Smooth muscle cell of the brain vasculature (primary cell): ENCODE measurements at regions not wholly inside any gene's neighbourhood (a gene's known extent, or its start where the extent isn't known, plus 50 kb on each side); places are given as distances from the start of the nearest gene placed in this dataset.

Source experiments
- DNase-seq: peaks from one replicate; pipeline ENCODE4 v3.0.0-alpha.2; 2012; ENCODE audit warnings: low read depth, low spot score

- DNase-seq = no peak
Observed at GRCh38 chr9:108012886-108013665, 523.5 kb upstream of the KLF4 start.

DNA sequence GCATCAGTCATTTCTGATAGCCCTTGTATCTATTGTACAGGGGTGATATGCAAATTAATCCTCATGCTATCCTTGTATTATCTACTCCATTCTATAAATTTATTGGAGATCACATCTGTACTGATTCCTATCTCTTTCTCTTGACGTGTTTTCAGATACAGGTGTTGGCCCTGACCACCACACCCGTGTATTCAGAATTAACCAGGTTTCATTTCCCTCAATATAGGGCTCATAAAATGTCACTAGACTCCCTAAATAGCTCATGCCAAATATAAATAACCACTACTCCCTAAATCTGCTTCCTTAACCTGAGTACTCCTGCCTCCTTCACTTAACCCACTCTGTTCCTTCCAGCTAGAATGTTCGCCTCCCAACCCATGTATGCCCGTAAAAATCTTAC lies 522.8 kb upstream of the KLF4 start:
- no peak for DNase-seq

- no peak for DNase-seq
Observed at GRCh38 chr9:108003526-108003925, 514.0 kb upstream of the KLF4 start.

DNA sequence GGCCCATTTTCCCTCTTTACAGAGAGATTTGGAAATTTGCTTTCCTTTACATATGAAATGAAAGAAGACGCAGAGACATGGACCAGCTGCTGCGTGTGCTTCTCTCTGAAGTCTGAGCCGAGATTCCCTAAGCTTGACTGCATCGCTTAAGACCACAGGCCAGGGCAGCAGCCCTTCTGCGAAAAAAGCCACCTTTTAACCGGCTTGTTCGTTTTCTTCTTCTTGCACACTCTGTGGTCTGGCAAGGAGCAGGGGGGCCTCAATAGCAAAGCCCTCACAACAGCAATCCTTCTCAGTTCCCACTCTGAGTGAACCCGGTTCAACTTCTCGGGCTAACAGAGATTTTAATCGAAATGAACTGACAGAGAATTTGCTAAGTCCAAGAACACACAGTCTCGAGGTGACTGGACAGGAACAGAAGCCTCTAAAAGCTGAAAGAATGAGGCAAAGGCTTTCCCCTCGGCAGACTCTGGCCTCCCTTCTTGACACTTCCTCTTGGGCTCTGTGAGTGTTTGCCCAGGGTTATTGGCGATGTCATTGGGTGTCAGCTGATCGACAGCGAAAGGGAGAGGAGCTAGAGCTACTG lies 512.9 kb upstream of the KLF4 start:
- DNase-seq = no peak

DNA sequence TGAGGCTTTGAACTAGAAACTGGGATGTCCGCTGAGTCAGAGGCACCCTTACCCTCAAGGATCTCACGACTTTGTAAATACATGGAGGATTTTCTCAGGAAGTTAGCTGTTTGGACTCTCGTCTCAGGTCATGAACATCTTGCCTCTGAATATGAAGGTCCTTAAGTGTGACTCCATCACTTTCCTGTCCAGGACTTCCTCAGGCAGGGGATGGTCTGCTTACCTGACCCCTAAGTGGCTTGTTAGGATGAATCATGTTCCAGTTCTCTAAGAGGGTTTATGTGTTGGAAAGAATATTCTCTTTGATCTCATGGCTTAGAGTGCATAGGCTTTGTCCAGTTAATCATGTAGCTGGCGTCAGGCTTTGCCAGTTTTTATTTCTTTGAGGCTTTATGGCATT lies 511.7 kb upstream of the KLF4 start:
- DNase-seq = no peak

- DNase-seq = no peak
Observed at GRCh38 chr9:107999890-108000289, 510.3 kb upstream of the KLF4 start.

DNA sequence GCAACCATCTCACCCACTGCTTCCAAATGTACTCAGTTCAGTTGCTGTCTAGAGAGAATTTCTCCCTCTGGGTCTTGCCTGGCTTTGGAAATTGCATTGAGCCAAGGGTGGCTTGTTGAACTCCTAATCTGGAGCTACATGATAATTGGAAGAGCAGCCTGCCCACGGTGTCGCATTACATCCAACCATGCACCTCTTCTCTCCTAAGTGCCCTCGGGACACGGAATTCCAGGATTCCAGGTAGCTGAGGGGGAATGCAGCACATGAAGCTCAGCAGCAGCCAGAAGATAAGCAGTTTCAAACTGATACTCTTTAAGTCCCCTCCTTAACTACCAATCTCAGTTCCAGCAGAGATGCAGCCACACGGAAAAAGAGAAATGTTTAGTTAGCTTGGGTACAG lies 509.4 kb upstream of the KLF4 start:
- no peak for DNase-seq

GRCh38 chr9:107994648-107995047 lies 505.1 kb upstream of the KLF4 start:
- no peak for DNase-seq

DNA sequence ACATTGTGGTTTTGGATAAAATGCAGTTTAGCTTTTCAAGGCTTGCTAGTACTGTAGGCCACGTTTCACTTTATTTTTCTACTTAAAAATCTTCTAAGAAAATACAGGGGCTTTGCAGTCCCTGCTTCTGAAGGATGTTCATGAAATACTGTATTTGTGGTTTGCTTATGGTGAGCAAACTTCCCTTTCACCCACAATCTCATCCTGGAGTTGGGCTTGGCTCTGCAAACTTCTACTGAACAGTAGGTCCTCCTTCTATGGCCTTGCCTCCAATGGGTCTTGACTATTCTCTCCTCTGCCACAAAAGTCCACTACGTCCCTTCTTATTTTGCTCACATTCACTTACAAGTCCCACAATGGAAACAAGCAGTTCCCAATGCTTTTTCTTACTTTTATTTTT lies 502.7 kb upstream of the KLF4 start:
- no peak for DNase-seq

- no peak for DNase-seq
Observed at GRCh38 chr9:107991581-107991980, 502.0 kb upstream of the KLF4 start.

DNA sequence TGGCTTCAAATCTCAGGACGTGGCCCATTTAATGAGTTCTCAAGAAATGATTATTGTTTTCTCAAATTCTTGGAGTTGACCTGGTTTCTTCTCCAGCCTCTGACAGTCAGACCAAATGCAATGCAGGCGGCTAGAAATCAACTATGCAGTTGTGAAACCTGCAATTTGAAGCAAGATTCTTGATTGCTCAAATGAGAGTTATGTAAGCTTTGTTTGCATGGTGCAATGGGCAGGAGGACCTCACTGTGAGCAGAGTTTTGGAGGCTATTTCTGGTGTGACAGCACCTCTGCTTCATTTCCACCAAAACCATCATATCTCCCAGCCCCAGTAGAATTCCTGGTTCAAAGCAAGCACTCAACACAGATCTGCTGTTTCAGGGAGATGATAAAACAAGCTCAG lies 500.0 kb upstream of the KLF4 start:
- no peak for DNase-seq

DNA sequence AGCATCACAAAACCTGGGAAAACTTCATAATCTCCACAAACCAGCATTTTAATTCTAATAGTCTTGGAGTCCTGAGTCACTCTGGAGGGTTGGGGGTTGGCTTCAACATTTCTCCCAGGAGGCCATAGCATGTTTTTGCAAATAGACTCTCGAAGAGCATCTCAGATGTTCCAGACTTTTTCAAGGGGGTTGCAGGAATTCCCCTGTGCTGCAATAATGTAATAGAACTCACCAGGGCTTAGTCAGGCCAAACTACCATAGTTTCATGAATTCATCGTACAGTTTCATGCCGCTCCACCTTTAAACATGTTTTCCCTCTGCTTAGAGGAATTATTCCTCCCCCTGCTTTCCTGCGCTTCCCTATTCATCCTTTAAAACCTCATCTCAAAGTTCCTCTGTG lies 499.5 kb upstream of the KLF4 start:
- DNase-seq = no peak

DNA sequence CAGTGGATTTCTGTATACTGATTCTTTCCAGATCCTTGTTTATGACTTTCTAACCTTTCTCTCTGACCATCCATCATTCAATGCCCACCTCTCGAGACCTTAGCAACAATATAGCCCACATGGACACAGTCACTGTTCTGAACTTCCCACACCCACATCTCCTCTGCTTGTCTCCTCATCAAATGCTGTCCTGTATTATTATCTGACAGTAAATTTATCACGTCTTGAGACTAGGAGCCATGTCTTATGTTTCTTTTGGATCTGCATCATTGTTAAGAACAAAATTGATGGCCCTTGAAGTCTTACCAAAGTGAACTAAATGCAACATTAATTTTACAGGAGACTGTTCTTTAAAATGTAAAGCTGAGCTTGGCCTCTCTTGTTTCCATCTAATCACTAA lies 495.4 kb upstream of the KLF4 start:
- no peak for DNase-seq

GRCh38 chr9:107983762-107984161 lies 494.2 kb upstream of the KLF4 start:
- DNase-seq = no peak

DNA sequence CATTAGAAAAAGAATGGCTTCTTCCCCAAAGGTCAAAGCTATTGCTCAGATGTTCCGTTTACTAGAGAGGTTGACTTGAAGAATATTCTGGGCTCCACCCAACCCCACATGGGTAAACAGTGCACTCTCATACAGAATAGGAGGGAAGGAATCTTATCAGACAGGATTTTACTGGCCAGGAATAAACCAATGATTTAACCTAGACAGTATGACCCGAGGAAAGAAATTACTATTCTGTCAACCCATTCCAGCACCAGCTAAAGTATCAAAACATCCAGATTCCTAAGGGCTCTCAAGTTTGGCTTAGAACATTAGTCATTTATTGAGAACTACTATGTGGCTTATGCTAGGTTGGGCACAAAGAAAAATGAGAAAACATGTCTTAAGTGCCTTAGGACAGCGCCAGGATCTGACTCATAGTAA lies 493.6 kb upstream of the KLF4 start:
- DNase-seq = no peak

DNA sequence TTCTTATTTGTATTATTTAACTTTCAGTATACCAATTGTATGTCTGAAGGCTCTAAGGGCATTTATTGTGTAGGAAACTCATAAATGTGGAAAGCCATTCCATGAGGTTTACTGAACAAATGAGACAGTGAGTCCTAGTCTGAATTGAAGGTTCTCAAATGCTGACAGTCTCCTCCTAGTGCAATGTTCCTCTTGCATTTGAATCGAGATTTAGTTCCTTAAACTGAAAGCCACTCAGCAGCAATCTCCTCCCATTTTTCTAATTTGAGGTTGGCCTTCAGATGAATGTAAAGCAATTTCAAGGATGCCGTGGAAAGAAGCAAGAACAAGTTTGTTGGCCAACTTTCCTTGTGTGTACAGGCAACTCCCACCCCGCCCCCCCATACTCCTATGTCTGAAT lies 493.2 kb upstream of the KLF4 start:
- DNase-seq = no peak

DNA sequence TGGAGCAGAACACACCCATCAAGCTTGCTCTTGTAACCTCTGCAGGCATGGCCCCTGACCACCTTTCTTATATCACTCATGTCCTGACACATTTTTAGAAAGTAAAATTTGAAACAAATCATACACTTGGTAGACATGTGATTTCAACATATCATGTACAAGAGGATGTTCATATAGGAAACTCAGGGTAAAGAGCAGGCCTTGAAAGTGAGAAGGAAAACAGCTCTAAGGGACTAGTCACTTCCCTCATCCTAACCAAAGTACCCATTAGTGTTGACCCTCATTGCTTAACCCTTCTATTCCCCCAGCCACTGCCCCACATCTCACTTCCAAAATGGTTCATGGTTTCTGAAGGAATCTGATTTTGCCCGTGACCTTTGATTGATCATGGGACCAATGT lies 492.4 kb upstream of the KLF4 start:
- no peak for DNase-seq

DNA sequence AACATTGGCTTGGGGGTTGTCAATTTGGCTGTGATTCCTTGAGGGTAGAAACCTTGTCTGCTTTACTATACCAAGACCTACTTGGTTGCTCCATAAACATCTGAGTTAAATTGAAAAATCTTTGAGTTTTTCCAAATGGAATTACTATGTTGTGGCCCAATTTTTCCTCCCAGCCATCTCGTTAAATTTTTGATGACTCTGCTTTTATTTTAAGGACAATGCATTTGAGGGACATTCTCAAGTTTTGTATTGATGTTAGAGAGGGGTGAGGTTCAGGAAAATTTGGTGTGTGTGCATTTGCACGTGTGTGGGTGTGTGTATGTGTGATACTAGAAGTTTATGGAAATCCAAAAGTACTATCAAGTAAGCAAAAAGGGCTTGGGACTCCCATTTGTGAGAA lies 491.4 kb upstream of the KLF4 start:
- DNase-seq = no peak

DNA sequence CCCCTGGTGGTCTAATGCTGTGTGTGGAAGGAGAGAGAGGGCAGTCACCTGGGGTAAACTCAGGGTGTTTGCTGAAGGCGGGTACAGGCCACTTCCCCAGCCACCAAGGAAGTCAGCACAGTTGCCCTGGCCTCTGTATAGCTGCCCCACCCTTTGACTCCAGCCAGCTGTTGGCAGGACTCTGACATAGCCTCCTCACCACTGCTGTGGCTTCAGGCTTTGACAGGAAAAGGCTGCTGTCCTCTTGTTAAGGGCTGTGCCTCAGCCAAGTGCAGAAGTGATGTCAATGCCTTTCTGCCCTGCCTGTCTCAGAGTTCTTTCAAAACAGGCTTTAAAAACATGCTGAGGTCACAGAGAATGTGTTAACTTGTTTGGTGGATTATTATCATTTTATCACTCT lies 487.2 kb upstream of the KLF4 start:
- no peak for DNase-seq

- DNase-seq = no peak
Observed at GRCh38 chr9:107975426-107976010, 485.9 kb upstream of the KLF4 start.

- DNase-seq = no peak
Observed at GRCh38 chr9:107973451-107973850, 483.9 kb upstream of the KLF4 start.

DNA sequence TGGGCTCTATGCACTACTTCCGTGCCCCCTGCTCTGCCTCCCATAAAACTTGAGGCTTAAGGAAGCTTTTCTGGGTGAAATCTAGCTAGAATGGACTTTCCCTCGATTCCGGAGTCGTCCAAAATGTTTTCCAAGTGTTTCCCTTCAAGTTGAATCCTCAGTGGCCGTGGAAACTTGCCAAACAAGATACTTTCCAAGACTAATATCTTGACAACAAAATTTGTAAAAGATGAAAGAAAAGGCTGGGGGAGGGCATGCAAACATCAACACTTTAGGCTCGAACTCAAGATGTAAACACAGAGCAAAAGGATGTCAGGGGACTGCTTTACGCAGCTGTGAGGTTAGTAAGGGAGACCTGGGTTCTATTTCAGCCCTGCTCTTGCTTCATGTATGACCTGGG lies 482.8 kb upstream of the KLF4 start:
- DNase-seq = no peak

DNA sequence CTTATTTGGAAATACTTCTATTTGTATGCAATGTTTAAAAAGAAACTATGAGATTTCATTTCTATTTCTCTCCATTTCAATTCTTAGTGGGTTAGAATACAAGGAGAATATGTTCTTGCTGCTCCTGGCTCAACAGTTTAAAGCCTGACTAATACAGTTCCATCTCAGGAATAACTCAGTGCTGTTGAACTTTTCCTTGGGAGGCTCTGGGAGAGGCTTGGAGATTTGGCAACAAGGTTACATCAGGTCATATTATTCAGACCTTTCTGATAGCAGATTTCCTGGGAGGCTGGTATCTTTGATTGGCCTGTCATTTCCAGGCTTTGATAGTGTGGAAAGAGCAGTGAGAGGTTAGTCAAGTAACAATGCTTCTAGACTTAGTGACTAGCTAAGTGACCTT lies 481.7 kb upstream of the KLF4 start:
- DNase-seq = no peak
